H1 (cell line): ENCODE measurements at regions not wholly inside any gene's neighbourhood (a gene's known extent, or its start where the extent isn't known, plus 50 kb on each side); places are given as distances from the start of the nearest gene placed in this dataset.
A peak's percentile ranks its signal among the peaks of the same experiment; 100 is the strongest.

Experiments
- CHD1 ChIP-seq: IDR thresholded peaks from 2 replicates; pipeline ENCODE4 v1.6.1; 2012; ENCODE audit warnings: low read depth, low read length, improper control_type of control experiment
- CHD7 ChIP-seq: fragments of 300-600 bp; sonication (generic); IDR thresholded peaks from 2 replicates; pipeline ENCODE4 v1.7.1; 2012; ENCODE audit warnings: low read length, moderate library complexity, mild to moderate bottlenecking, inconsistent platforms; ENCODE audit not compliant: insufficient replicate concordance
- CREB1 ChIP-seq: IDR thresholded peaks from 2 replicates; pipeline ENCODE4 v1.6.1; 2012; ENCODE audit warnings: inconsistent platforms
- MAX ChIP-seq: IDR thresholded peaks from 2 replicates; pipeline ENCODE4 v1.6.1; 2012; ENCODE audit warnings: inconsistent platforms
- POU5F1 ChIP-seq: IDR thresholded peaks from 2 replicates; pipeline ENCODE4 v1.6.1; 2011; ENCODE audit warnings: low read depth, mild to moderate bottlenecking, low read length, moderate library complexity
- TCF12 ChIP-seq: IDR thresholded peaks from 2 replicates; pipeline ENCODE4 v1.6.1; 2011; ENCODE audit warnings: low read depth, mild to moderate bottlenecking, low read length

GRCh38 chr10:128178302-128178958, 52.2 kb upstream of the MKI67 start (continued):
- TF ChIP-seq CHD7 (no peak), CHD1 (no peak), TCF12 (no peak), MAX (no peak), CREB1 (0 out of 2 replicates have a peak, but pooled peaks have one; percentile 15), POU5F1 (no peak)
